ENCODE measurements at regions not wholly inside any gene's neighbourhood (a gene's known extent, or its start where the extent isn't known, plus 50 kb on each side); places are given as distances from the start of the nearest gene placed in this dataset.
"Not testable (repeated sequence)": the region's sequence is repeated elsewhere in the genome, so short reads cannot be mapped to it uniquely, and the experiment has no call there.

DNA sequence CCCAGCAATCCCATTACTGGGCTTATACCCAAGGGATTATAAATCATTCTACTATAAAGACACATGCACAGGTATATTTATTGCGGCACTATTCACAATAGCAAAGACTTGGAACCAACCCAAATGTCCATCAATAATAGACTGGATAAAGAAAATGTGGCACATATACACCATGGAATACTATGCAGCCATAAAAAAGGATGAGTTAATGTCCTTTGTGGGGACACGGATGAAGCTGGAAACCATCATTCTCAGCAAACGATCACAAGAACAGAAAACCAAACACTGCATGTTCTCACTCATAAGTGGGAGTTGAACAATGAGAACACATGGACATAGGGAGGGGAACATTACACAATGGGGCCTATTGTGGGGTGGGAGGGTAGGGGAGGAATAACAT lies 224.4 kb upstream of the SERP2 start:
- not testable (repeated sequence) for DNase-seq (ENCODE audit: low read depth)

DNA sequence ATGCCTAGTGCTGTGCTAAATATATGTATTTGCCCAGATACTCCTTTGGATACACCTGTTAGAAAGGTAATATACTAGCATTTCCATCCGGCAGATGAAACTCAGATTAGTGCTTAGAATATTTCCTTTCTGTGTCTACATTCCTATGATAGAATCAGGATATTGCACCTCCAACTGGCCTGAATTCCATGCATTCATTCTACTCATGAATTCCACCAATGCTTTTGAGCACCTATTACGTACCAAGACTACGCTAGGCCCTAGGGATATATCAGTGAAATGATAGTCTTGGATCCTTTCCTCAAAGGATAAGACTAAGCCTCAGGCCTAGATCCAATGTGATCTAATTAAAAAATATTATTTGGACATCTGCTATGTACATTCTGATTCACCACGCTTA lies 223.8 kb upstream of the SERP2 start:
- DNase-seq (ENCODE audit: low read depth), result no peak

DNA sequence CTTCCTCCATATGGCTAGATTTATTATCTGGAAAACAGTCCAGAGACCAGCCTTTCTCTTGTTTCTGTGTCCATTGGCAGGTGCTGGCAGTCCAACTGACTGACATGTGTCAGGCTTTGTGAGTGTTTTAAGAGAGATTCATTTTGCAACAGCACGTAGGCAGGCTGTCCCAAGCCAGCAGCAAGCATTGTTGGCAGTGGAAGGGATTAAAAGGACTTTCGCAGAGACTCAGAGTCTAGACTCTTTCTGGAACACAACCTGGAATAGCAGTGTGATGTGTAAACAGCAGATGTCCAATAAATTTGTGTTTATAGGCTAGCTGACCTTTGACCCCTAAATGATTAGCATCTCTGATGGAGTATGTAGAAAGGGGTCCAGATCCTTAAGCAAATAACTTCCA lies 222.2 kb upstream of the SERP2 start:
- DNase-seq (ENCODE audit: low read depth), result no peak

DNA sequence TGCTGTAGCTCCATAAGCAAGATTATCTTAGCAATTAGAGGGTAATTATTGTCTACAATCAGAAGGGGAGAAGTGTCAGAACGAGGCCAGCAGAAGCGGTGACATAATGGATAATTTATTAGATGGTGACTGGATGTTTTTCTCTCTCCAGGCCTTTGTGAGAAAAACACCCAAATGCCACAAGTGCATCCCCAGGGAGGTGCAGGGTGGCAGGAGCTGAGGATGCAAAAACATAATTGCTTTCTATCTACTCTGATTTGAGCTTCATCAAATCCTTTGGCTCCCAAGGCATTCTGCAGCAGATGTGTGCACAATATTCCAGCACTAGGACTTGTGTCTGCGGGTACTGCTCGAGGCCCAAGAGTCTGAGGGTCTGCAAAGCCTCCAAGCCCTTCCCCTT lies 220.1 kb upstream of the SERP2 start:
- no peak for DNase-seq (ENCODE audit: low read depth)

DNA sequence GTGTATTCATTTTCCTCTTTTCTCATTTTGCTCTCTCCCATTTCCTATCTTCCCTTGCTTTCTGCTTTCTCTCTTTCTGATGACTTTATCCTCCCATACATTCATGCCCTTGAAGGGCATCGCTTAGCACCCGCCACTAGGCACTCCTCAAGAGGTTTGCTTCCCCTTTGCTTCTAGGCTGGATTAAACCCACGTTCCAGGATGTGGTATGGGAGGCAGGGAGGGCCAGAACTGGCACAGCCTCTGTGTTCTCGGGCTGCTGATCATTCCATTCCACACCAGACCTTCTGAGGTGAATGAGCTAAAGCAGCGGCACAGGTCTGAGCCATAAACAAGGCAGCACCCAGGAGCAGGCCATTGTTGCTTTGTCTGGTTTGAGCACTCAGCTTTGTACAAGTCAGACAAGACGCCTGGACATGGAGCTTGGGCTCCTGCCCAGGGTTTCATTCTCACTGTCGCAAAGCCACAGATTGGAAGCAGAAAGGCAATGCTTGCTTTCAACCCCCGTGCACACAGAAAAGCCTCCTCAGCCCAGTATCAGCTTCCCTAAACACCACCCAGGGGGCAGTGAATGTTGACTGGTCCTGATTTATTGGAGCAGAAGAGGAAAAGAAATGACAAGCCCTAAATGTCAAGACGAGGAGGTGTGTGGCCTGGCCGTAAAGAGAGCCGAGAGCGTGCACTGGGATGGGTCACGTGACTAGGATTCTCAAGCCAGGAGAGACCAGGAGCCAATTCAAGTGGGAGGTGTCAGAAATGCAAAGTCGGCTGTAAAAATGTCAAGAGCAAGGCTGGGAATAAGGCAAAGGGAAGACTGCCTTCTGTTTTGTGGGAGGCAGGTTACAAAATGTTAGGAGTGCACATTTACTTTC lies 218.0 kb upstream of the SERP2 start:
- peak; percentile 38 for DNase-seq (ENCODE audit: low read depth)

DNA sequence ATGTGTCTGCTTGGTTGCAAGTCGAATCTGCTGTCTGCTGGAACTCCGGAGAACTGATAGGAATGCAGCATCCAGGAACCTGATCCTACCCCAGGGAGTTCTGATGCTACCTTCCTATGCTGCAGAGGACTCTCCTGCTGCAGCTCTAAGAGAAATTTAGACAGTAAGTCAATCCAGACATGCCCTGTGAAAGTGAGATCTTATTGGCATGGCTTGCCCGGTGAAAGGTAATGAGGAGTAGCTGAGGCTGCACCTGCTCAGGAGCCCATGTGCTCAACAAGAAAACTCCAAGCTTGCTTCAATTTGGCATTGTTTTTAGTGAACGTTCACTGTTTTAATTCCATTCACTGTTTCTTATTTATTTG lies 217.3 kb upstream of the SERP2 start:
- no peak for DNase-seq (ENCODE audit: low read depth)

DNA sequence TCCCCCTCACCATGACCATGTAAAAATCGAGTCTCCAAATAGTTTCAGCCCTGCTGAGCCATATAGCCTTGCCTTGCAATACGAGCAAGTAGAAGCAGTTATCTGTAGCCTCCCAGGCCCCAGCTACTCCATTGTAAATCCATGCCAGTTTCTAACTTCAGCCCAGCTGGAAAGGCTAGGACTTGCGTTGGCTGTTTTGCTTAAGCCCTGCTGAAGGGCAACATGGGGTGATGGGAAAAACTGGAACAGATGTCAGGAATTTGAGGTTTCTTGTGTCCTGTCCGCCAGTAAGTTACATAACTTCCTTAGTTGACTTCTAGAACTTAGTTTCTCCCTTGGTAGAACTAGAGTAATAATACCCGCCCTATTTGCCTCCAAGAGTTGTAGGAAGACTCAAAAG lies 216.0 kb upstream of the SERP2 start:
- DNase-seq (ENCODE audit: low read depth), result no peak

DNA sequence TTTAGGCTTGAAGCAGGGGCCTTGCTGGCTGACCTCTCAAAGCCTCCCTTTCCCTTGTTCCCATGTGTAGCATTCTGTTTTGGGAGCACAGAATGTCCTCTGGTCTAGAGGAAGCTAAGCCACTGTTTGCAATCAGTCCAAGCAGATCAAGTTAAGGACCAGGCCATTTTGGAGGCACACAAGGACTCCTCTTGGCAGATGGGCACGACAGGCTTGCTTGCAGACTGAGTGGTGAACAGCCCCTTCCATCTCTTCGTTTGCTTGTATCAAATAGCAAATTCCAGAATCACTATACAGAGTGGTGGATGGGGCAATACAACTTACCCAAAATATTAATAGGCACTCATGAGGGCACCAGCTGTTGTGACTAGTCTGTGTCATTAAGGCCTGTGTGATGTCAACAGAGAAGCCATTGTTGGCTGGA lies 215.5 kb upstream of the SERP2 start:
- no peak for DNase-seq (ENCODE audit: low read depth)

DNA sequence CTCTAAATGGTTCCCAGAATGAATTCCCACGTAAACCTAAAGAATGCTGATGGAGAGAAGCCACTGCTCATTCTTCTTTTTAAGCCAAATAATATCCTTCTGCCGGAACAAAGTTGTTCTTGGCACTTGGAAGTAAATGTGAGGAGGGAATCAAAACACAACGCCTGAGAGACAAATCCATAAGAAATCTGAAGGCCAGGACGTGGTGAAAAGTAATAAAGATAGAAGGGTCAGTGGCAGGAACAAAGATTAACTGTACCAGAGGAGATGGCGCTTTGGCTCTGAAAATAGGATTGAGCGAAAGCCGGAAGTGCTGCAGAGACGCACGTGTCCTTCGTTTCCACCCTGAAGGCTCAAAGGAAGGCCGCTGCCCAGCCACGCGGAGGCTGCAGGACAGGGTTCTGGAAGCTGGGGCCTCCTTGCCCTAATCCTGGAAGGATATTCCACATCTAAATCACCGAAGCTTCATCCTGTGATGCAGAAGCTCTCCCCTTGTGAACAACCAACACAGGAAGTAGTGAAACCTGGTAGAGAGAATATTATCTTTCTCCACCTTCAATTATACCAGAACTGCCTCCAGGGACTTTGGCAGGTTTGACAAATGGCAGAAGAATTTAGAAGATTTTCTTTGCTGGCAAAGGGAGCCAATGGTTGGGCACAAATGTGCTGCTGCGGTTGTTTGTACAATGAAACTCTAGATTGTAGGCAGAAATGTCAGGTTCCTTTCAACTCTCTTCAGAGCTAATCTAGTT lies 214.6 kb upstream of the SERP2 start:
- DNase-seq (ENCODE audit: low read depth), result no peak

DNA sequence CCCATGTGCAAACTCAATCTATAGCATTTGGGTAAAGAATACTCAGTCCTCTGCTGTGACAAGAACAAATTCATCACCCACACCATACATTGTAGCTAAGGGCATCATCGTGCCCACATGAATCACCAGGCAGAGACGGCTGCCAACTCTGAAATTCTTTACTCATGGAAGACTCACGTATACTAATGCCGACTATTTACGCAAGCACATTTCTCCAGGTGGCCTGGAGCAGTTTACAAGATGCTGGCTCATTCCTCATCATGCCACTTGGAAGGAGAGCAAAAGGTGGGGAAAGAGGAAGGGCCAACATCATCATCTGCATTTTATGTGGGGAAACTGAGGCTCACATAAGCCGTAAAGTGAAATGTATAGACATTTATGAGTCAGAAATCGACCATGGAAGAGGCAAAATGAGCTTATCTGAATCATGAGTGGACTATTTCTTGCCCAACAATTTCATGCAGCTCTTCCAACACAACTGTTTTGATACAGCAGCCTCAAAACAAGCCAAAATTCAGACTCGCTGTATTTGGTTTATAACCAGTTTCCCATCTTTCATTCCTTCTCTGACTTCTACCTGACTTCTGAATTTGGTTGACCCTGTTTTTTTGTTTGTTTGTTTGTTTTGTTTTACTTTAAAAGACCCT lies 213.9 kb upstream of the SERP2 start:
- peak; percentile 43 for DNase-seq (ENCODE audit: low read depth)

DNA sequence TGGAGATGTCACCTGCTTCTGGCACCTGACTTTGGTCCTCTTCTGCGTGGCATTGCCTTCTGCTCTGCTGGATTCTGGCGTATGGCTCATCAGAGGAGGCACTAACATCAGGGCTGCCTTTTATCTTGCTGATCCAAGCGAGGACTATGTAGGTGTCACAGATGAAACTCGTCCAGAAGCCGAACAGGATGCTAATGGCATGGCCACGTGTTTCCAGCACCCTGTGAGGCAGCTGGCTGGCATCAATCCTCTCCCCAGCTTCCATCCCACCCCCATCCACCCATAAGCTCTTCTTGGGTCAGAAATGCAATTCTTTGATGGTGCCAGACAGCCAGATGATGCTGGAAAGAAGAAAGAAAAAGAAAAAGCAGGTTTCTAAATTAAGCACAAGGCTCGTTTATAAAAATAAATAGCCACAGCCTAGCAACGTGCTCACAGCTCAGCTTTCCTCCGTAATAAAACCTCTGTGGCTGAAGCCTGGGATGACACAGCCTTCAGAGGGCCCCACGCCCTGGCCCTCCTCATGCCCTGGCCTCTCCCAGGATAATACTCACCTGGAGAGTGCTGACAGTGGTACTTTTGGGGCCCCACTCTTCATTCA lies 212.9 kb upstream of the SERP2 start:
- no peak for DNase-seq (ENCODE audit: low read depth)

DNA sequence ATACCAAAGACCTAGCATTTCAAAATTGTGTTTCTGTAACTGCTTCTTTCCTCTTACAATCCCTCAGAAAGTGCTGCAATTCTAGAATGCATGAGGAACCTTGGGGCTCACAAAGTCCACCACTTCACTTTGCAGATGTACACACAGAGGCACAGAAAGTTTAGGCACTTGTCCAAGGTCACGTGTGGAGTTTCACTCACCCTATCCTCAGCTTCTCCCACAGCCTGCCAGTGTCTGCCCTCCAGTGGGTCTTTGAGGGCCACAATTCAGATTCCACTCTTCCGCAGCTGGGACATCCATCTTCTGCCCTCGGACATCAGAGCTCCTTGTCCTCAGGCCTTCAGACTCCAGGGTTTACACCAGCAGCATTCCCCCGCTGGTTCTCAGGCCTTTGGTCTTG lies 210.5 kb upstream of the SERP2 start:
- no peak for DNase-seq (ENCODE audit: low read depth)

DNA sequence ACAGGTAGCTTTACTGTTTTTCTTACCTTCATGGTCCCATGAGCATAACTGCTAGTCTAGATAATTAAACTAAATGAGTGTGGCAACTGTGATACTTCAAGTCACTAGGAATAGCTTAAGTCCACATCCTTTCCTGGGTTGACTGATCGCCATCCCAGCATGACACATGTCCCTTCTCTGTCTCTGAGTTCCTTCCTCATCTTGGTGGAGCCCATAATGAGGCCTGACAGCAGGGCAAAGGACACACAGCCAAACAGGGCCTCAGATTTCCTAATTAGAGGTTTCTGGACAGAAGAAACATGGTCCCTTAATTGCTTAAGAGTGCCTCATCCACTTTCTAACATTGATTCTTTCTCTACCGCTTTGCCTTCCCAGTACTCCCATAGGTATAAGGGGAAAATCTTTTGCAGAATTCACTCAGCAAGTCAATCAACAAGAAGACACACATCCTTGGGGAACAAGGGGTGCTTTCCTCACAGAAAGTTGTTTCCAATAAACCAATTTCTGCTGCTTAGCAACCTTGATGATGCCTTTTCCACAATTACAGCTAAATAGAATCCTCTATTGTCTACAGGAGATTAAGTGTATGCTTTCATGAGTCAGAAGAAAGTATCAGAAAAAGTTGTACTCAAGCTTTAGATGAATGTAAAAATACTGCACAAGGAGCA lies 208.3 kb upstream of the SERP2 start:
- no peak for DNase-seq (ENCODE audit: low read depth)

DNA sequence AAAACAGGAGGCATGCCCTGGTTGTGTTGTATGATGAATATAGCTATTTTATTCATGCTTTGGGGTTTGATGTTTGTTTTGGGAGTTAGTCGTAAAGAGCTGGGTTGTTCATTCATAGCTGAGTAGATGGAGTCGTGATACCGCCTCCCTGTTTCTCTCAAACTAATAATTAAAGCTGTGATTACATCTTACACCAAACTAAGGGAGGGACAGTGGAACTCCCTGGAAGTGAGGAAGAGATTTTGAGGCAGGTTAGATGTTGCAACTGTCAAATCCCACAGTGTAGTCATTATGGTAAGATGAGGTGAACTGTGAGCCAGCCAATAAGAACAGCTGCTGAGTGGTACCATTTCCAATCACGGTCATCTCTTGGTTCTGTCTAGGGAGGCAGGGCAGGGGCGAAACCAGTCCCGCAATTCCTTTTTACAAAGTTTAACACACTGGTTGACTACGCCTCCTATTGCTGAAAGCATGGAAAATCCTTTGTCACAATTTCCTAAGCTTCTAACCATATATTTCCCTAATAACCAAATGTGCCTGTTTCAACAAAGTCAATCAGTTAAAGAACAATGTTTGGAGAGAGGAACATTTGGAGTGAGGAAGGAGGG lies 207.6 kb upstream of the SERP2 start:
- DNase-seq (ENCODE audit: low read depth), result no peak

DNA sequence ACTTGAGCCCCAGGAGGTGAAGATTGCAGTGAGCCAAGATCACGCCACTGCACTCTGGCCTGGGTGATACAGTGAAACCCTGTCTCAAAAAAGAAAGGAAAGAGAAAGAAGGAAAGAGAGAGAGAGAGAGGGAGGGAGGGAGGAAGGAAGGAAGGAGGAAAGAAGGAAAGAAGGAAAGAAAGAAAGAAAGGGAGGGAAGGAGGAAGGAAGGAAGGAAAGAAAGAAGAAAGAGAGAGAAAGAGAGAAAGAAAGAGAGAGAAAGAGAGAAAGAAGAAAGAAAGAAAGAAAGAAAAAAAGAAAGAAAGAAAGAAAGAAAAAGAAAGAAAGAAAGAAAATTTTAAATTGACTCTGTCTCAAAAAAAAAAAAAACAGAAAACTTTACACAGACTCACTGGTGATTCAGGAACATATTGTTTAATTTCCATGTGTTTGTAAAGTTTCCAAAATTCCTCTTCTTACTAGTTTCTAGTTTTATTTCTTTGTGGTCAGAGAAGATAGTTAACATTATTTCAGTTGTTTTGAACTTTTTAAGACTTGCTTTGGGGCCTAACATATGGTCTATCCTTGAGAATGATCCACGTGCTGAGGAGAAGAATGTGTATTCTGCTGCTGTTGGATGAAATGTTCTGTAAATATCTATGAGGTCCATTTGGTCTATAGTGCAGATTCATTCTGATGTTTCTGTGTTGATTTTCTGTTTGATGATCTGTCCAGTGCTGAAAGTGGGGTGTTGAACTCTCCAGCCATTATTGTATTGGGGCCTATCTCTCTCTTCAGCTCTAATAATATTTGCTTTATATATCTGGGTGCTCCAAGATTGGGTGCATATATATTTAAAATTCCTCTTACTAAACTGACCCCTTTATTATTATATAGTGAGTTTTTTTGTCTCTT lies 204.4 kb upstream of the SERP2 start:
- DNase-seq (ENCODE audit: low read depth), result no peak

DNA sequence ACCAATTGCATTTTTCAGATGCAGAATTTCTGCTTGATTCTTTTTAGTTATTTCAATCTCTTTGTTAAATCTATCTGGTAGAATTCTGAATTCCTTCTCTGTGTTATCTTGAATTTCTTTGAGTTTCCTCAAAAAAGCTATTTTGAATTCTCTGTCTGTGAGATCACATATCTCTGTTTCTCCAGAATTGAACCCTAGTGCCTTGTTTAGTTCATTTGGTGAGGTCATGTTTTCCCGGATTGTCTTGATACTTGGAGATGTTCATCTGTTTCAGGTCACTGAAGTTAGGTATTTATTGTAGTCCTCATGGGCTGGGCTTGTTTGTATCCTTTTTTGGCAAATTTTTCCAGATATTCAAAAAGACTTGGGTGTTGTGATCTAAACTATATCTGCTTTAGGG lies 202.9 kb upstream of the SERP2 start:
- no peak for DNase-seq (ENCODE audit: low read depth)

DNA sequence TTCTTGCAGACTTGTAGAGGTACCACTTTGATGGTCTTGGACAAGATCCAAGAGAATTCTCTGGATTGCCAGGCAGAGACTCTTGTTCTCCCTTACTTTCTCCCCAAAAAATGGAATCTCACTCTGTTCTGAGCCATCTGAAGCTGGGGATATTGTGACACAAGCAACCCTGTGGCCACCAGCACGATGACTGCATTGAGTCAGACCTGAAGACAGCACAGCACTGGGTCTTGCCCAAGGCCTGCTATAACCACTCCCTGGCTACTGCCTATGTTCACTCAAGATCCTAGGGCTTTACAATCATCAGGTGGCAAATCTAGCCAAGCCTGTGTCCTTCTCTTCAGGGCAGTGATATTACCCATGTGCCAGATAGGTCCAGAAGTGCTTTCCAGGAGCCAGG lies 202.5 kb upstream of the SERP2 start:
- no peak for DNase-seq (ENCODE audit: low read depth)

DNA sequence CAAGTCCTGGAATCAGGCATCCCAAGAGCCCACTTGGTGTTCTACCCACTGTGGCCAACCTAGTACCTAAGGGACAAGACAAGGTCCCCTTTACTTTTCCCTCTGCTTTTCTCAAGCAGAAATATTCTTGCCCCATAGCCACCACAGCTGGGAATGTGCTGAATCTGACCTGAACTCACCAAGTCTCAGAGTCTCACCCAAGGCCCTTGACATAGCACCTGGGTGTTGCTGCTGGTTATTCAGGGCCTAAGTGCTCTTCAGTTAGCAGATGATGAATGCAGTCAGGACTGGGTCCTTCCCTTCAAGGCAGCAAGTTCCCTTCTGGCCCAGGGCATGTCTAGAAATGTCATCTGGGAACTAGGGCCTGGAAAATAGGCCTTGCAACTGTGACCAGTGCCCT lies 201.8 kb upstream of the SERP2 start:
- DNase-seq (ENCODE audit: low read depth), result no peak

DNA sequence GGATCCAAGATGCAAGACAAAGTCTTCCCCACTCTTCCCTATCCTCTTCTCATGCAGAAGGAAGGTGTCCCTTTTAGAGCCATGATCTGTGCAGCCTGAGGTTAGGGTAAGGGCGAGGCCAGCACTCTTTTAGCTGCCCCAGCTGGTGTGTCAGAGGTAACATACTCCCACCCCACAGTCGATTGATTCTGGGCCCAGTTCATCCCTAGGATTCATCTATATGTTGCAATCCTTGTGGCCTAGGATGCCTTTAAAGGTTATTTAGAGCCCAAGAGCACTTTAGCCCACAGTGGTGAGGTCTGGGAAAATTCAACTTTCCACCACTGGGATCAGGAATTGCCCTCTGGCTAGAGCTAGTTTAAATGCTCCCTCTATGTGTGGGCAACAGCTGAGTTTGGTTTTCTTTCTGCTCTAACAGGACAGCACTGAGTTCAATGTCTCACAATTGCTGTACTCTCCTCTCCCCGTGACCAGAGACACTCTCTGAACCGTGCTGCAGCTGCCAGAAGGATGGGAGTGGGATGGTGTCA lies 201.3 kb upstream of the SERP2 start:
- DNase-seq (ENCODE audit: low read depth), result no peak

DNA sequence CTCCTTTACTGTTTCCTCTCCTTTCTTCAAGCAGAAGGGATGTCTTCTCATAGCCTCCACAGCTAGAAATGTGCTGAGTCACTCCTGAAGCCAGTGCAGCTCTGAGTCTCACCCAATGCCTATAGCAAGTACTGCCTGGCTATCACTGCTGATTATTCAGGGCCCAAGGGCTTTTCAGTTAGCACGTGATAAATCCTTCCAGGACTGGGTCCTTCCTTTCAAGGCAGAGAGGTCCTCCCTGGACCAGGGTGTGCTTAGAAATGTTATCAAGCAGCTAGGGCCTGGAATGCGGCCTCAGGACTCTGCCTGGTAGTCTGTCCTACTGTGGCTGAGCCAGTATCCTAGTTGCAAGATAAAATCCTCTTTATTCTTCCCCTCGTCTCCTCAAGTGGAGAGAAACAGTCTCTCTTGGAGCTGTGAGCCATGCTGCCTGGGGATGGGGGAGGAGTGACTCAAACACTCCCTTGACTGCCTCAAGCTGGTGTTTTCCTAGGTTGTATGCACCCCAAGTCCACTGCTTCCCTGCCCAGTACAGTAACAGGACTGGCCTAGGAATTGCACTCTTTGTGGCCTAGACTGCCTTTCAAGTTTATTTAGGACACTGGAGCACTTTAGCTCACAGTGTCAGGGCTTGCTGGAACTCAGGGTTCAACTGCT lies 198.7 kb upstream of the SERP2 start:
- no peak for DNase-seq (ENCODE audit: low read depth)

Data from Daoy (cell line).